ENCODE measurements at regions not wholly inside any gene's neighbourhood (a gene's known extent, or its start where the extent isn't known, plus 50 kb on each side); places are given as distances from the start of the nearest gene placed in this dataset.

DNA sequence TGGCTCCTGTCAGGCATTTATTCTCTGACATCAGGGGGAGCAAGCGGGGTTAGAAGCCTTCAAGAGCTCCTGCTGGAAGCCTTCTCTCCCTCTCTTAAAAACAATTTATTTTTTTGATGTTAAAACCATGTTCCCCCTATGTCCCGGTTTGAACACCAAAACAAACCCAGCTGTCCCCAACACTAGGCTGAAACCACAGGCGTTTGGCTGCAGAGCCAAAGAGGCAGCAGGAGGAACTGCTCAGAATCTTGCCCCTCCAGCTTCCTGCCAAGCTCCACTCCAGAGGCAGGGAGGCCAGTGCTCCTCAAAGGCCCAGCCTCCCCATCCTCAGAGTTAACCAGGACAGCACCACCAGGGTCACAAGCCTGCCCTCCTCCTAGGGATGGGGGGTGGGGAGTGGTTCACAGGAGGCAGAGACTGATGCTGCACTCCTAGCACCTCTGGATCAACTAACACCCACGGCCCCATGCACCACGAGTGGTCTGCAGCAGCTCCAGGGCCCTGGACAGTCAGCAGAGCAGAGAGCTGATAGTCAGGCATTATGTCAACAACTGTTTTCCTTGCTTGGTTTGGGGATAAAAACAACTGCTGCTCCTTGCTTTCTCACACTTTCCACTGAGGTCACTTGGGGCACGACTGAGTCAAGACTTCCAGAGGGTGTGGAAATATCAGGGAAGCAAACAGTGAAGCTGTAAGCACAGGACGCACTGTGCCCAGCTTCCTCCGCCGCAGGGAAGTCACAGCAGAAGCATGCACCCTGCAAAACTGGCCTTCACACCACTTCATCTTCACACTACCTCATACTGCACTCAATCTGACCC, 96.5 kb upstream of the ADRA1B start:
- no peak for FAIRE-seq
- DNase-seq (ENCODE audit: insufficient read length, low spot score) = no peak
- no peak for TF ChIP-seq SPI1 (IDR thresholded peaks at IDR 0.05; ENCODE audit: low read depth, low read length)
- no peak for TF ChIP-seq TAF1 (IDR thresholded peaks at IDR 0.05; ENCODE audit: low read depth, low read length)
- TF ChIP-seq POLR2AphosphoS5 (IDR thresholded peaks at IDR 0.05; ENCODE audit: low read depth, low read length) = no peak
- no peak for TF ChIP-seq POU2F2 (IDR thresholded peaks at IDR 0.05; ENCODE audit: low read depth, low read length)
- no peak for TF ChIP-seq POLR2A (IDR thresholded peaks at IDR 0.05; ENCODE audit: low read depth, low read length)
- TF ChIP-seq PAX5 (IDR thresholded peaks at IDR 0.05; ENCODE audit: insufficient read depth, low read length, severe bottlenecking) = no peak

GRCh38 chr5:159820692-159821091, 95.6 kb upstream of the ADRA1B start:
- FAIRE-seq = no peak

GRCh38 chr5:159821461-159821940, 94.8 kb upstream of the ADRA1B start:
- no peak for DNase-seq (ENCODE audit: insufficient read length, low spot score)
- TF ChIP-seq TAF1 (IDR thresholded peaks at IDR 0.05; ENCODE audit: low read depth, low read length) (no peak), PAX5 (IDR thresholded peaks at IDR 0.05; ENCODE audit: insufficient read depth, low read length, severe bottlenecking) (no peak), POLR2AphosphoS5 (IDR thresholded peaks at IDR 0.05; ENCODE audit: low read depth, low read length) (no peak), SPI1 (IDR thresholded peaks at IDR 0.05; ENCODE audit: low read depth, low read length) (no peak), POU2F2 (IDR thresholded peaks at IDR 0.05; ENCODE audit: low read depth, low read length) (no peak), POLR2A (IDR thresholded peaks at IDR 0.05; ENCODE audit: low read depth, low read length) (no peak)
- no peak for FAIRE-seq

More at GRCh38 chr5:159820692-159821091, 95.6 kb upstream of the ADRA1B start:
- TF ChIP-seq POLR2AphosphoS5 (IDR thresholded peaks at IDR 0.05; ENCODE audit: low read depth, low read length) (no peak), PAX5 (IDR thresholded peaks at IDR 0.05; ENCODE audit: insufficient read depth, low read length, severe bottlenecking) (no peak), SPI1 (IDR thresholded peaks at IDR 0.05; ENCODE audit: low read depth, low read length) (no peak), POLR2A (IDR thresholded peaks at IDR 0.05; ENCODE audit: low read depth, low read length) (no peak), TAF1 (IDR thresholded peaks at IDR 0.05; ENCODE audit: low read depth, low read length) (no peak)
- DNase-seq (ENCODE audit: insufficient read length, low spot score) = no peak

- FAIRE-seq (no peak), DNase-seq (ENCODE audit: insufficient read length, low spot score) (no peak)
- TF ChIP-seq POU2F2 (IDR thresholded peaks at IDR 0.05; ENCODE audit: low read depth, low read length) (no peak), PAX5 (IDR thresholded peaks at IDR 0.05; ENCODE audit: insufficient read depth, low read length, severe bottlenecking) (no peak), TAF1 (IDR thresholded peaks at IDR 0.05; ENCODE audit: low read depth, low read length) (no peak), POLR2AphosphoS5 (IDR thresholded peaks at IDR 0.05; ENCODE audit: low read depth, low read length) (no peak), SPI1 (IDR thresholded peaks at IDR 0.05; ENCODE audit: low read depth, low read length) (no peak), POLR2A (IDR thresholded peaks at IDR 0.05; ENCODE audit: low read depth, low read length) (no peak)
These were observed 91.8 kb upstream of the ADRA1B start for GRCh38 chr5:159824188-159825161.

- DNase-seq (ENCODE audit: insufficient read length, low spot score) (no peak), FAIRE-seq (peak; percentile 57)
- TF ChIP-seq SPI1 (IDR thresholded peaks at IDR 0.05; ENCODE audit: low read depth, low read length) = no peak
- no peak for TF ChIP-seq POLR2A (IDR thresholded peaks at IDR 0.05; ENCODE audit: low read depth, low read length)
- no peak for TF ChIP-seq POLR2AphosphoS5 (IDR thresholded peaks at IDR 0.05; ENCODE audit: low read depth, low read length)
- no peak for TF ChIP-seq TAF1 (IDR thresholded peaks at IDR 0.05; ENCODE audit: low read depth, low read length)
- TF ChIP-seq PAX5 (IDR thresholded peaks at IDR 0.05; ENCODE audit: insufficient read depth, low read length, severe bottlenecking) = no peak
- no peak for TF ChIP-seq POU2F2 (IDR thresholded peaks at IDR 0.05; ENCODE audit: low read depth, low read length)
These were observed 90.7 kb upstream of the ADRA1B start for GRCh38 chr5:159825551-159826051.

- DNase-seq (ENCODE audit: insufficient read length, low spot score) = peak; percentile 15
- no peak for TF ChIP-seq PAX5 (IDR thresholded peaks at IDR 0.05; ENCODE audit: insufficient read depth, low read length, severe bottlenecking)
- no peak for TF ChIP-seq POU2F2 (IDR thresholded peaks at IDR 0.05; ENCODE audit: low read depth, low read length)
- peak; percentile 63 for FAIRE-seq
These were observed 89.7 kb upstream of the ADRA1B start for GRCh38 chr5:159826351-159827214.

DNA sequence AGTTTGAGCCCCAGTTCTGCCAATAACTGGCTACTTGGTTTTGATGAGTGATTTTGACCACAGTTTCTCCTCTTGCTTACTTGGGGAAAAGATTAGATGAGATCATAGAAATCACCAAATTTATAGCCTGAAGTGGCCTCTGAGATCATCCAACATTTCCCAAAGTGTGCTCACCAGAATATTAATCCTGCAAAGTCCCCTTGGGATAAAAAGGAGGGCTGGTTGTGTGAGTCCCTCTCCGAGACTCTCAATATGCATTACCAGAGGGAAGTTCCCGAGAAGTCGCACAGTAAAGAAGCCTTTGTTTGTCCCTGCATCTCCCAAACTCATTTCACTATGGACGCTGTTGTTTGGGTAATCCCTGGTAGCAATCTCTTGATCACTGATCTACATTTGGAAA, 88.4 kb upstream of the ADRA1B start:
- DNase-seq (ENCODE audit: insufficient read length, low spot score) (no peak), FAIRE-seq (no peak)
- TF ChIP-seq TAF1 (IDR thresholded peaks at IDR 0.05; ENCODE audit: low read depth, low read length) (no peak), POLR2AphosphoS5 (IDR thresholded peaks at IDR 0.05; ENCODE audit: low read depth, low read length) (no peak), POLR2A (IDR thresholded peaks at IDR 0.05; ENCODE audit: low read depth, low read length) (no peak), PAX5 (IDR thresholded peaks at IDR 0.05; ENCODE audit: insufficient read depth, low read length, severe bottlenecking) (no peak), POU2F2 (IDR thresholded peaks at IDR 0.05; ENCODE audit: low read depth, low read length) (no peak), SPI1 (IDR thresholded peaks at IDR 0.05; ENCODE audit: low read depth, low read length) (no peak)

DNA sequence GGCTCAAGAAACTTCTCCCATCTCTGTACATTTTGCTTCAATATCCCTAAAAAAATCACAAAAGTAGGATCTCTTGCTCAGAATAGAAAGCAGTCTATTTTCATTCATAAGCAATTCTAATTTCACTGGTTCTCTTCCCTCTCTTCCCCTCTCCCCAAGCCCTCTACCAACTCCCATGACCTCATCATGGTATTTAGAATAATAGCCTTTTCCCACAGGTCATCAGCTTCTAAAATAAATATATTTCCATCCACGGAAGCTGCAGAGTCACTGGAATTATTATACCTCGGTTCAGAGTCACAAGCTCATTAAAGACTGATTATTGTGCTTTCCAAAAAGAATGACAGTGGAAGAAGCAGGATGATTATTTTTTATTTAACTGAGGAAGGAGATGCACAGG, 84.2 kb upstream of the ADRA1B start:
- TF ChIP-seq POU2F2 (IDR thresholded peaks at IDR 0.05; ENCODE audit: low read depth, low read length) (no peak), TAF1 (IDR thresholded peaks at IDR 0.05; ENCODE audit: low read depth, low read length) (no peak), POLR2AphosphoS5 (IDR thresholded peaks at IDR 0.05; ENCODE audit: low read depth, low read length) (no peak), SPI1 (IDR thresholded peaks at IDR 0.05; ENCODE audit: low read depth, low read length) (no peak), PAX5 (IDR thresholded peaks at IDR 0.05; ENCODE audit: insufficient read depth, low read length, severe bottlenecking) (no peak), POLR2A (IDR thresholded peaks at IDR 0.05; ENCODE audit: low read depth, low read length) (no peak)
- FAIRE-seq = no peak
- DNase-seq (ENCODE audit: insufficient read length, low spot score) = no peak
